Ovary (tissue), 7 donors: ENCODE measurements at regions not wholly inside any gene's neighbourhood (a gene's known extent, or its start where the extent isn't known, plus 50 kb on each side); places are given as distances from the start of the nearest gene placed in this dataset.
"Not testable (repeated sequence)": the region's sequence is repeated elsewhere in the genome, so short reads cannot be mapped to it uniquely, and the experiment has no call there.

Source experiments
- DNase-seq, 5 donors: peaks; one replicate each; pipeline ENCODE4 v3.0.0-alpha.2; 2019 to 2020
- H3K27ac ChIP-seq, 2 donors: fragments of 200-600 bp; one replicate each; pipeline versions ENCODE4 v1.5.1 to v1.8.0; 2019 to 2022
- H3K27me3 ChIP-seq: fragments of 200-600 bp; one replicate; pipeline ENCODE4 v1.8.0; 2022
- H3K36me3 ChIP-seq: fragments of 200-600 bp; sonication (generic); one replicate; pipeline ENCODE4 v1.5.1; 2019
- H3K4me1 ChIP-seq: one replicate; pipeline ENCODE4 v1.8.1; 2013; ENCODE audit warnings: mild to moderate bottlenecking, moderate library complexity; ENCODE audit not compliant: insufficient read depth
- H3K4me3 ChIP-seq: fragments of 200-600 bp; sonication (generic); one replicate; pipeline ENCODE4 v1.5.1; 2017
- H3K9me3 ChIP-seq, 2 donors: fragments of 200-600 bp in 1 of 2; sonication (generic) in 1 of 2; one replicate each; pipeline versions ENCODE4 v1.5.1 to v1.8.1; 2013 to 2019; ENCODE audit warnings: mild to moderate bottlenecking in 1 of 2, moderate library complexity in 1 of 2
- EP300 ChIP-seq: sonication (generic); formaldehyde crosslinking; IDR thresholded peaks from one replicate; pipeline ENCODE4 v1.6.1; 2017; ENCODE audit warnings: antibody characterized with exemption
- WGBS, 3 donors: extraction: QIAGEN DNeasy Blood & Tissue Kit in 1 of 3; methylation state at CpG; one replicate each; pipeline versions ENCODE4 v1.1.5 to v1.1.7; 2013 to 2017; 5-methylcytosine and 5-hydroxymethylcytosine counted together
- intact Hi-C, 4 donors: fragments of 100-400 bp; cut with DNase I; formaldehyde crosslinking; loops; one replicate each; pipeline versions ENCODE4 v1.11.0 to v1.15.1; 2022 to 2023
- donor health status: DM: no; HTN: no; CAD: no; lungs with moderate emphysema.
- donor health status: DM: no; HTN: no; CAD: no.
- donor health status: Bipolar disorder and iron deficiency.
- donor health status: DM: no; HTN: no; CAD: no.
- donor health status: DM: yes; HTN: yes; CAD: no.

DNA sequence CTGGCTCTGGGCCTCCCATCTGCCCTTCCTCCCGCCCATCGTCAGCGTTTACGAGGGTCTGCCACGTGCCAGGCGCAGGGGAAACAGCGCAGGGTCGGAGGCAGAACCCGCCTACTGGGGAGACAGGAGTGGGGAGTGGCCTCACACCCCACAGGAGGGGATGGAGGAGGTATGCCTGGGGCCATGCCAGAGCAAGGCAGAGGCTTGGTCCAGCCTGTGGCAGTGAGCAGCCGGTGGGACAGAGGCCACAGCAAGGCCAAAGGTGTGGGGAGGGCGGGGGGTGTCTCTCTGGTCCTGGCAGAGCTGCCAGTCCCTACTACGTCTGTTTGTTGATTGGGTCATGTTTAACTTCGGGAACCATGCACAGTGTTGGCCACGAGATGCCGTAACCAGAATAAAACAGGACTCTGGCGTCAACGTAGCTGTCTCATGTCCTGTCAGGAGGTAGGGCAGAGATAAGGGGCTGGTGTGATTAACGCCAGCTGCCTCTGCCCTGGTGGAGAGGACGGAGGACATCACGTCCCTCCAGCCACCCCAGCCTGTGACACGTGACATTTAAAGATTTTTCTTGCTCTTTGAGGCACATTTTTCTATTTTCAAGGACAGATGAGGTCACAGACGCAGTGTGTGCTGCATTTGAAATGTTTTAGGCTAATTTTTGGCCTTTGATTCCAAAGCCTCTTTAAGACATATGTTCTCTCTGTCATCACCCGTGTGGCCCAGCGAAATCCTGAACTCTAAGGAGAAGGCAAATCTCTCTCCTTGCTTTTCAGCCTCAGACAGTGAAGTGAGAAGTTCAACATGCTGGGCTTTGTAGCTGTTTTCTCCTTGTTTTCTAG lies 193.3 kb downstream of the LAT start:
- DNase-seq: peak; percentile 82 to 88 (median 84)
- H3K36me3 ChIP-seq, H3K4me3 ChIP-seq, H3K9me3 ChIP-seq, H3K27me3 ChIP-seq, intact Hi-C loops: not testable (repeated sequence)
- Histone ChIP-seq H3K4me1 (peaks cover 14% of the 10 kb centered on the region), H3K27ac (peak overlapping the region; percentile 82 to 96)
- TF ChIP-seq EP300: peak; percentile 83
- WGBS, 3 donors: 11 to 21% (median 15%) methylated on average over 15 to 24 of the region's 24 CpGs

DNA sequence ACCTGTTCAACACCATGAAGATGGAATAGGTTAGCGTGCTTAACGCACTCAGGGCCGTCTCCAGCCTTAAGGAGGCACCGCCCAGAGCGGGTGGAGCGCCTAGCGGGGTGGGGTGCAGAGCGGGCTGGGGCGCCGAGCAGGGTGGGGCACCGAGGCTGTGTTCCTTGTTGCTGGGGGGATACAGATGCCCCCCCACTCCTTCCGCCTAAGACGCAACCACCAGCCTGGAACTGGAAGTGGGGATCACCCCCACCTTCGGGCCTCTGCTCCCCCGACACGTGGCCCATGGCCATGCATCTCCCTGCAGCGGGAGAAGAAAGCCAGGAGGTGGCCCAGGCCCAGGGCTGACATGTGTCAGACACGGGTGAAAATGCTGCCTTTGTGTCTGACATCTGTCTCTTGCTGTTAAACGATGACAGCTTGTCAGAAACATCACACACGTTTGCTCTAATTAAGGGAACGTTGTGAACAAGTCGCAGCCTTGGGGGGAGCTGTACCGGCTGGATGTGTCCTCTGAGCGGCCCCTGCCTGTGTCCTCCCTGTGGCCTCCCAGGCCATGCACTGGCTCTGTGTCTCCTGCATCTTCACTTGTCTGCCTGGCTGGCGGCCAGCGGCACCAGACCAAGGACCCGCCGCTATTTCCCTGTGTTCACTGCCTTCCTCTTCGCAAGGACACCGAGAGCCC lies 192.5 kb downstream of the LAT start:
- H3K27me3 ChIP-seq, H3K4me3 ChIP-seq, H3K9me3 ChIP-seq, intact Hi-C loops, H3K36me3 ChIP-seq: not testable (repeated sequence)
- peak in 3 of 5 donors; percentile 57 to 75 (median 66) for DNase-seq
- 68 to 70% (median 69%) methylated on average over 26 to 29 of the region's 30 CpGs for WGBS, 3 donors
- Histone ChIP-seq H3K27ac (peak overlapping the region; percentile 82 to 96), H3K4me1 (peaks cover 15% of the 10 kb centered on the region)

DNA sequence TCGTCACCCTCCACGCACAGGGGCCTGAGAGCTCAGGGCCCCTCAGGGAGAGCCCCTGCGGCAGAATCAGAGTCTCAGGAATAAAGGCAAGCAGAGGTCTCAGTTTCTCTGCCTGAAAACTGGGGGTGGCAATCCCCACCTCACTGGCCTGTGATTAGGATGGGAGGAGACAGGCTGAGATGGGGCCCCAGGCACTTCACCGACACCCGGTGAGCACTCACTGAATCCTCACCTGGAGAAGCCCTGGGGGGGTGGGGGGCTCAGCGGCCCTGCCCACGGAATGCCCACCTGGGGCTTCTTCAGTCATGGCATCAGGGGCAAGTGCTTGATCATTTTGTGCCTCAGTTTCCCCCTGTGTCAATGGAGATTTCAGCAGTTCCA lies 192.0 kb downstream of the LAT start:
- H3K36me3 ChIP-seq, H3K27me3 ChIP-seq, H3K9me3 ChIP-seq, intact Hi-C loops, H3K4me3 ChIP-seq: not testable (repeated sequence)
- peaks cover 19% of the 10 kb centered on the region for H3K4me1 ChIP-seq
- 97 to 100% (median 99%) methylated on average over 3 to 7 of the region's 7 CpGs for WGBS, 3 donors
- peak overlapping the region; percentile 82 to 96 for H3K27ac ChIP-seq
- peak in 1 of 5 donors; percentile 34 for DNase-seq

DNA sequence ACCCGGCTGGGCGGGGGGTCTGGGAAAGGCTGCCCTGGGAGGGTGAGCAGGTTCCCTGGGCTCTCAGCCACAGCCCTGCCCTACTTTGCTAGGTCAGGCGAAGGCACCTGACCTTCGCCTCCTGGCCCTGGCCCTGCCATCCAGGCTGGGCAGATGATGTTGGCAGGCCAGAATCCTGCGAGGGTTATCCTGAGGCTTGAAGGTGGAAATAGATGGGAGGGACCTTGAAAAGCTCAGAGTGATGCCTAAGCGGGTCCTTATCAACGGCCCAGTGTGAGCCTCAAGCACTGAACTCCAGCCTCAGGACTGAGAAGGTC lies 191.3 kb downstream of the LAT start:
- peaks cover 21% of the 10 kb centered on the region for H3K4me1 ChIP-seq
- H3K27me3 ChIP-seq, intact Hi-C loops, H3K36me3 ChIP-seq, H3K9me3 ChIP-seq, H3K4me3 ChIP-seq: not testable (repeated sequence)
- 71 to 86% (median 73%) methylated on average over 7 of the region's 7 CpGs for WGBS, 3 donors
- peak overlapping the region; percentile 82 to 96 for H3K27ac ChIP-seq
- peak in 1 of 5 donors; percentile 26 for DNase-seq

DNA sequence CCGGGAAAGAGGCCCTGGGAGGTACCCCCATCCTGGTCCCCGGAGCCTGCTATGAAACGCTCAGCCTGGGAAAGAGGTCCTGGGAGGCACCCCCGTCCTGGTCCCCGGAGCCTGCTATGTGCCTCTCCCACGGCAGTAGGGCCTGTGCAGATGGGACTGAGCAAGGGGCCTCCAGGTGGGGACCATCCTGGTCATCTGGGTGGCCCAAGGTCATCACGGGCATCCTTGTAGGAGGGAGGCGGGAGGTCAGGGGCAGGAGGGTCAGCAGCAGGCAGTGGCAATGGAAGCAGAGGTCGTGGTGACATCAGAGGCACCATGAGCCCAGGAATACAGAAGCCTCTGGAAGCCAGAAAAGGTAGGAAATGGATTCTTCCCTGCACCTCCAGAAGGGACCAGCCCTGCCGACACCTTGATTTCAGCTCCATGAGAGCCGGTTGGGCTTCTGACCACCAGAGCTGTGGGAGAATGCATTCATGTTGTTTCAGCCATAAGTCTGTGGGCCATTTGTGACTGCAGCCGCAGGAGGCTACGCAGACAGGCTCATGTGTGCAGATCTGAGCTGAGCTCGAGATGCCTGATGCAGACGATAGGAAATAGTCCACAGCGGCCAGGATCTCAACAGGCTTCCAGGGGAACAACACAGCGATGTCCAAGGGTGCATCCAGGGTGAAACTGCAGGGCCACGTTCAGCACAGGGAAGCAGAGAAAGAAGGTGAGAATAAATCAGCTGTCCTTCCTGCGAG lies 190.7 kb downstream of the LAT start:
- H3K36me3 ChIP-seq, intact Hi-C loops, H3K27me3 ChIP-seq, H3K9me3 ChIP-seq, H3K4me3 ChIP-seq: not testable (repeated sequence)
- peak in 4 of 5 donors; percentile 28 to 41 (median 30) for DNase-seq
- WGBS, 3 donors: 88 to 89% (median 88%) methylated on average over 19 of the region's 19 CpGs
- H3K27ac ChIP-seq: peak overlapping the region; percentile 82 to 96
- H3K4me1 ChIP-seq: peaks cover 25% of the 10 kb centered on the region

DNA sequence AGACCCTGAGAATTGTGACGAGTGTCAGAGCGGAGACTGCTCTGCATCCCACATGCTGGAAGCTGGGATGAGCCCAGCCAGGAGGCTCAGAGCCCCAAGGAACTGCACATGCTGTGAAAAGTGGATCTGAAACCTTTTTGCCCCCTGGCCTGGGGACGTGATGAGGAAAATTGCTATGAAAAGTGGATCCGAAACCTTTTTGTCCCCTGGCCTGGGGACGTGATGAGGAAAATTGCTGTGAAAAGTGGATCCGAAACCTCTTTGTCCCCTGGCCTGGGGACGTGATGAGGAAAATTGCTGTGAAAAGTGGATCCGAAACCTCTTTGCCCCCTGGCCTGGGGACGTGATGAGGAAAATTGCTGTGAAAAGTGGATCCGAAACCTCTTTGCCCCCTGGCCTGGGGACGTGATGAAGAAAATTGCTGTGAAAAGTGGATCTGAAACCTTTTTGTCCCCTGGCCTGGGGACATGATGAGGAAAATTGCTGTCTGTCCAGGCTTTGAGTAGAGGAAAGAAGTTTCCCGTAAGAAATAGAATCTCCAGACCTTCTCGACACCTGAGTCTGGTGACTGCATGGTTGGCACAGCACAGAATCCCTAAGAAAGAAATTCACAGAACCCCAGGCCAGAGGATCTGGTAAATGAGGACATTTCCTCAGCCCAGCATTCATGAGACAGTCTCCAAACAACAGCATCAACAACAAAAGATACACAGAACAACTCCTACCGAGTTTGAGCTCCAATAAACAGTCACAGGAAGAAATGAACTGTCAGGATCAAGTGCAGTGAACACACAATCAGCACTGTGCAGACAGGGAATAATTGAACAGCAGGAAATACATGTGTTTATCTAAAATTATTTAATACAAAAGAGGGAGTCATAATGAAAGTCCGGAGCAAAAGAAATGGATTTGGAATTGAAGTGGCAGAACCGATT lies 188.8 kb downstream of the LAT start:
- H3K4me1 ChIP-seq: peaks cover 25% of the 10 kb centered on the region
- H3K27ac ChIP-seq, H3K9me3 ChIP-seq, H3K4me3 ChIP-seq, H3K36me3 ChIP-seq, H3K27me3 ChIP-seq, intact Hi-C loops: not testable (repeated sequence)
- 89 to 92% (median 90%) methylated on average over 15 to 16 of the region's 16 CpGs for WGBS, 3 donors
- peak in 2 of 5 donors; percentile 8 to 12 for DNase-seq

DNA sequence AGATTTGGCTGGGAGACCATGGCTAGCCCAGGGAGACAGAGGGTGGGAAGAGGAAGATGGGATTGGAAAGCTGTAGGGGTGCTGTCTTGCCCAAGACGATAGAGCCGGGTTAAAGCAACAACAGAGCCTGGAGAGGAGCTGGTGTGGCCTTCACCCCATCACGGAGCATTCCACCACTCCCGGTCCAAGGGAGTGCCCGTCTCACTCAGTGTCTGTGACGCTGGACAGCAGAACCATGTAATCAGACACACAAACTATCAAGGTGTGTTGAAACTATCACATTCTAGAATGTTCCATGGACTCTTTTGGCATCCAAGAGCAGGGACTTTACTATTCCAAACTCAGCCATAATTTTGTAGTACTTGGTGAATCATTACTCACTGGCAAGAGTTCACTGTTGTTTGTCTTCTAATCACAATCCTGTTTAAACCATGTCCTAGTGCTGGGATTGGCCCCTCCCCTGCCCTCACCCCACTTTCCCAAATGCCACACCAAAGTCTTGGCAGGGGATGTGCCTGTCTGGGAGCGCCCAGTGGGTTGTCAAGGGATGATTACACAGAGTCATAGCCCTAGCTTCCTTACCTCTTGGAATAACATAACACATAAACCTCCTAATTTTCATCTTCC lies 187.4 kb downstream of the LAT start:
- H3K36me3 ChIP-seq, H3K9me3 ChIP-seq, H3K27me3 ChIP-seq, intact Hi-C loops, H3K4me3 ChIP-seq: not testable (repeated sequence)
- peak in 2 of 5 donors; percentile 18 to 33 for DNase-seq
- peak overlapping the region in 1 of 2 donors; percentile 29 for H3K27ac ChIP-seq
- H3K4me1 ChIP-seq: peaks cover 20% of the 10 kb centered on the region
- WGBS, 3 donors: 64 to 74% (median 72%) methylated on average over 7 of the region's 7 CpGs

DNA sequence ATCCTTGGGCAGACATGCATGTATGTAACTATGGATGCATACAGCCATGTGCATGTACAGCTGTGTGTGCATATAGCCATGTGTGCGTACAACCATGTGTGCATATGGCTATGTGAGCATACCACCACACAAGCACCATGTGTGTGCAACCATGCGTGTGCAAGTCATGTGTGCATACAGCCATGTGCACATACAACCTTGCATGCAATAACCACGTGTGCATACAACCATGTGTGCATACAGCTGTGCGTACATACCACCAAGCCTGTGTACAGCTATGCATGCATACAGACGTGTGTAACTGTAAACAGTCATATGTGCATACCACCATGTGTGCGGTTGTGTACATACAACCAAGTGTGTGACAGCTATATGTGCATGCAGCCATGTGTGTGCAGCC lies 186.4 kb downstream of the LAT start:
- WGBS, 3 donors: 94 to 100% (median 96%) methylated on average over 6 of the region's 6 CpGs
- H3K27me3 ChIP-seq, H3K36me3 ChIP-seq, H3K9me3 ChIP-seq, intact Hi-C loops, H3K27ac ChIP-seq, H3K4me3 ChIP-seq: not testable (repeated sequence)
- DNase-seq: peak in 2 of 5 donors; percentile 13
- peaks cover 20% of the 10 kb centered on the region for H3K4me1 ChIP-seq

DNA sequence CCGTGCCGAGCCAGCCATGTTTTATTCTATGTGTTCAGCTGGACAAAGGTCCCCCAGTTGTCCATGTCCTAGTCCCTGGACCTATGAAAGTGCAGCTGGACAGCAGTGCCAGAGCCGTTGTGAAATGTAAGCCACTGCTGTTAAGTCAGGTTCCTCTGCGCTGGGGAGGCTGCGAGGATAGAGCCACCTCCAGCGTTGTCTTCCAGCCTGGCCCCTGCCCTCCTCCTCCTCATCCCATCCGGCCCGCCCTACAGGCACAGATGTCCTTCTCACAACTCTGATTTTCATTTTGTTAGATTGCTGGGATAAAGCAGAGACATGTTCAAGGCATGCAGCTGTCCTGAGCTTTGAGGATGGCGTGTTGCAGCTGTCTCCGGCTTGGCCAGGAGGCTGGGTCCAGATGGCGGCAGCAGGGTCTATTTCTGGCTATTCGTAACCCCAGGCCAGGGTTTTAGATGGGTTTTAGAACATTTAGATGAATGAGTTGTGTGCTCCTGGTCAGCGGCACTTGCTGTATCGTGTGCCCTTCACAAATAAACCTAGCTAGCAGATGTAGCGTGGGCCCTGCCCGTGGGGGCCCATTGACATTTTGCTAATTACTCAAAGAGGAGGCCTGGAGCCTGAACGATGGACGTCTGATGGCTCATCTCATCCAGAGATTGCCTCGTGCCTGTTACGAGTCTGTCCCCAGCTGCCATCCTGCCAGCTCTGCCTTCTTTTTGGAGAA lies 185.7 kb downstream of the LAT start:
- H3K9me3 ChIP-seq, H3K4me3 ChIP-seq, H3K27me3 ChIP-seq, intact Hi-C loops, H3K36me3 ChIP-seq: not testable (repeated sequence)
- peak in 2 of 5 donors; percentile 28 to 30 for DNase-seq
- Histone ChIP-seq H3K27ac (peak overlapping the region; percentile 36 to 57), H3K4me1 (peaks cover 21% of the 10 kb centered on the region)
- WGBS, 3 donors: 46 to 71% (median 67%) methylated on average over 20 of the region's 20 CpGs
